Renal cortex interstitium (tissue), 11 donors: ENCODE measurements at regions not wholly inside any gene's neighbourhood (a gene's known extent, or its start where the extent isn't known, plus 50 kb on each side); places are given as distances from the start of the nearest gene placed in this dataset.
"Not testable (repeated sequence)": the region's sequence is repeated elsewhere in the genome, so short reads cannot be mapped to it uniquely, and the experiment has no call there.

Experiments
- DNase-seq, 11 donors: peaks; one replicate each; pipeline ENCODE4 v3.0.0-alpha.2; 2013; ENCODE audit warnings: low read depth in 9 of 11, low spot score in 4 of 11; ENCODE audit errors: extremely low read depth in 1 of 11

- no peak for DNase-seq
Observed at GRCh38 chr22:48628891-48629543, 1198.7 kb downstream of the BRD1 start.

DNA sequence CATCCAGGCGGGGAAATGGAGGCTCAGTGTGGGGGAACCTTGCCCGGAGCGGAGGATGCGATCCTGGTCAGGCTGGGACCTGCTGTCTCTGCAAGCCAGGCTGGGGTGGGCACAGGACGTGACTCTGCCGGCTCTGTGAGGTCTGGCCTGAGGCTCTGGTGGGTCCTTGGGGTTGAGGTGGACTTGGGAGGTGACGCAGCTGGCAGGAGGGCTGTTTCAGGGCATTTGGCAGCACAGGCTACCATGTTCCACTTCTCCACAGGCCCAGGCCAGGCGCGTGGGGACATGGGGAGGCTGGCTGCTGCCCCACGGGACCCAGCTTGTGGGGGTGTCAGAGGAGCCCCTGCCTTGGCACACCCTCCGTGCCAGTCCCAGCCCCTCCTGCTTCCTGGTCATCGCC is 1199.7 kb downstream of the BRD1 start:
- no peak for DNase-seq

- DNase-seq: no peak
Observed at GRCh38 chr22:48627203-48627602, 1200.5 kb downstream of the BRD1 start.

GRCh38 chr22:48624401-48624800 is 1203.3 kb downstream of the BRD1 start:
- DNase-seq: no peak

- DNase-seq: no peak
Observed at GRCh38 chr22:48622891-48623545, 1204.7 kb downstream of the BRD1 start.

GRCh38 chr22:48621085-48621484 is 1206.6 kb downstream of the BRD1 start:
- DNase-seq: no peak

DNA sequence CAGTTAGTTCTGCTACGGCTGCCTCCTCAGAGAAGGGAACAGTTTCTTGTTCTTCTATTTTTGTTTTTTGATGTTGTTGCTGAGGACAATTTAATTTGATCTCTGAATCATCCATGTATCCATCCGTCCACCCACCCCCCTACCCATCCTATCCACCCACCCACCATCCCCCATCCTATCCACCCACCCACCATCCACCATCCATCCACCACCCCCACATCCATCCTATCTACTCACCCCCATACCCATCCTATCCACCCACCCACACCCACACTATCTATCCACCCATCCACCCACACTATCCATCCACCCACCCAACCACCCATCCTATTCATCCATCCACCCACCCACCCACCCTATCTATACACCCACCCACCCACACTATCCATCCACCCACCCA is 1207.2 kb downstream of the BRD1 start:
- DNase-seq: not testable (repeated sequence)

DNA sequence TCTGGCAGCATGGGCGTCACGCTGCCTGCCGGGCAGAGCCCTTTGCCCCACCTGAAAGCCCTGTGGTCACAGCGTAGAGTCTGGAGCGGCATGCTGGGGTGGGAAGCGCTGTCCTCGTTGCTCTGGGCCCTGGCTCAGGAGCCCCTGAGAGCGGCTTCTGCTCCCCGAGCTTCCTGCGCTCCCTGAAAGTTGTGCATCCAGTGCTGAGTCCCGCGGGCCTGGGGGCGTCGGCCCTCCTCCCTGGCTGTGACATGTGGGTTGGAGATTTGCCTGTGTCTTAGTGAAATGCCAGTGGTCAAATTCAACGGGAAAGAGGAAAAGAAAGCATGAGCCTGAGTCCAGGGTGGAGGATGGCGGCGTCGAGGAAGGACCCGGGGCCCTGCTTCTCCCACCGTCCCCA is 1208.0 kb downstream of the BRD1 start:
- no peak for DNase-seq

DNA sequence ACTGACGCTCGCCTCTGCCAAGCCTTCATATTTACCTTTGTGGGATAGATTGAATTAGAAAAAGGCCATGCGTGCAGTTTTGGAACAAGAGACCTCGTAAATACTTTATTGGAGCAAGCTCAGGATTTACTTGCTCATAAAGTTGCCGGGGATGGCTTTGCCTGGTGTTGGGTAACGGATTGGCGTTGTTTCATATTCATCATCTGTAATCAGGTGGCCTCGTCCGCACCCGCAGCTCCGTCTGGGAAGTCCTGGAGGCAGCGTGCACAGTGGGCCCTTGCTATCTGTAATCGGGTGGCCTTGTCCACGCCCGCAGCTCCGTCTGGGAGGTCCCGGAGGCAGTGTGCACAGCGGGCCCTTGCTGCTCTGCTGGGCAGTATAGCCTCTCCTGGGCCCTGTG is 1209.3 kb downstream of the BRD1 start:
- DNase-seq: no peak

DNA sequence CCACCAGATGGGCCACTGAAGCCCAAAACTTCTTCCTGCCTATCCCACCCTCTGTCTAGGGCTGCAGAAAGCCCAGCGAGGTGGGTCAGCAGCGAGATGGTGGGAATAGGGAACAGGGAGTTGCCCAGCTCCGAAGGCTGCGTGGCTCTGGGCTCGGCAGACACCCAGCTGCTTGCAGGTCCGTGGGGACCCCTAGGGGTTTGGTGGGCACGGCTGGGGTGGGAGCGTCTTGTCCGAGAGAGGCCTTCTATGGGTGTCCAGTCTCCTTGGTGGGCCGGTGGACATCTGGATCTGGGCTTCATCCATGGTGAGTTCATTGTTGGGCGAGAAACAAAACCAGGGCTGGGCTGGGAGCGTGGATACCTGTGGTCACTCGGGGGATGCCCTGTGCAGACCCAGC is 1211.0 kb downstream of the BRD1 start:
- DNase-seq: no peak

DNA sequence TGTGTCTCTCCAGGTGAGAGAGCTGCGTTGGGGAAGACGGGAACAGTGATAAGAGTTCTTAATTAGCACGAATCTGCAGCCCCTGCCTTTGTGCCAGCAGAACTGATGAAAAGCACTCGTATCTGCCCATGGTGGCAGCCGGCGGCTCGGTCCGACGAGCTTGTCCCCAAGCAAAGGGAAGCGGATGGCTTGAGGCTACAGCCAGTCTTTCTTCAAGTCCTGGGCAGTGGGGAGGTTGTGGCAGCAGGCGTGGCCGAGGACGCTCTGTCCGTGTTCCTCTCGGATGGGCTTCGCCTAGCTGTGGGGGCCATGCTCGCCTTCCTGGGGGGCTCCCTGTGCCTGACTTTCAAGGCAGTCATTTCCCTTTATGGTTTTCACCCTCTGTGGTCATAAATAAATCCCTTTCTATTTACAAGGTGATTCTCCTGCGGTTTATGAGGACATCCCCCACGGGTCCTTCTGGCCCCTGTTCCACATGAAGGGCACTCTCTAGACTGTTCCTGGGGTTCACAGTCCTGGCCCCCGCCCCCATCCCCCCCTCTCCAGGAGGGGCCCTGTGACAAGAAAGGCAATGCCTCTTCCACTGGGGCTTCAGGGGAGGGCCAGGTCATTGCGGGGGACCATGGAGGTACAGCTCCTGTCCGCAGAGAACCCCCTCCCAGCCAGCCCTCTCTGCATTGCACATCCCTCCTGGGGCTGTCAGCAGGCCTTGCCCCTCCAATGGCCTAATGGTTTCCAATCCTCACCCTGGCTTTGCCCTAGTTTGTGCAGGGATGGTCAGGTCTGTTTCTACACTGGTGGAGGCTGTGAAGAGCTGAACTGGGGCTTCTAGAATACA is 1212.3 kb downstream of the BRD1 start:
- no peak for DNase-seq

- no peak for DNase-seq
Observed at GRCh38 chr22:48613566-48614200, 1214.0 kb downstream of the BRD1 start.

DNA sequence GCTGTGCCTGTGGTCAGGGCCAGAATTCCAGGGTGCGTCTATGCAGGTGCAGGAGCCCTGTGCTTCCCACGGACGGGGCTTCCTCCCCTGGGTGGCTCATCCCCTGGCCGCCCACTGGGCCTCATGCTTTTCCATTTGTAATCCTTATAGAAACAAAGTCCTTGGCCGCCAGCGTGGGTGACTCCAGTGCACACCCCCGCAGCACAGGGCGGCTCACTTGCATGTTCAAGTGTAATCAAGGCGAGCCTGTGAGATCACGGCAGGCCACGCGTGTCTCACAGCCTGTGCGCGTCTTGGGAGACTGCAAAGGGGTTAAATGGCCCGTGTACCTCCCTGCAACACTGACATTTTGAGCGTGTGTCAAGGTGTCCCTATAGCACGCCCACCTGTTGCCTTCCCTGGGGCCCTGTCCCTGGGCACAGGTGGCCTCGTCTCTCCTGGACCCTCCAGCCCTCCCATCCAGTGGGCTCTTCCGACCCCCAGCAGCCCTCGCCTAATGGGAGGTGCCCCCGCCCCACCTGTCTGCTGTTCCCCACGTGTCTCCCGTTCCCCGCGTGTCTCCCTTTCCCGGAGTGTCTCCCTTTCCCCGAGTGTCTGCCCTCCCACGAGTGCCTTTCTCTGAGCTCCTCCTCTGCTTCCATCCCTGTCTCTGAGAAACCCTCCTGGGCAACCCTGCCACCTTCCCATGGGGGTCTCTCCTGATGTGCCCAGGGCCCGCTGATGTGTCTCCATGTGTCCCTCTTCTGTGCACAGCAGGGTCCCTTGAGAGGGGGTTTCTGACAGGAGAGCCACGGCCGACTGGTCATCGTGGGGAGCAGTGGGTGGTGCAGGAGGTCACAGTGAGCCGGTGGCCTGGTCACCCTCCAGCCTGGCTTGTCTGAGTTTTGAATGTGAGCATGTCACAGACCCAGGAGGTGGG is 1215.3 kb downstream of the BRD1 start:
- DNase-seq: no peak

GRCh38 chr22:48609279-48609865 is 1218.3 kb downstream of the BRD1 start:
- no peak for DNase-seq

DNA sequence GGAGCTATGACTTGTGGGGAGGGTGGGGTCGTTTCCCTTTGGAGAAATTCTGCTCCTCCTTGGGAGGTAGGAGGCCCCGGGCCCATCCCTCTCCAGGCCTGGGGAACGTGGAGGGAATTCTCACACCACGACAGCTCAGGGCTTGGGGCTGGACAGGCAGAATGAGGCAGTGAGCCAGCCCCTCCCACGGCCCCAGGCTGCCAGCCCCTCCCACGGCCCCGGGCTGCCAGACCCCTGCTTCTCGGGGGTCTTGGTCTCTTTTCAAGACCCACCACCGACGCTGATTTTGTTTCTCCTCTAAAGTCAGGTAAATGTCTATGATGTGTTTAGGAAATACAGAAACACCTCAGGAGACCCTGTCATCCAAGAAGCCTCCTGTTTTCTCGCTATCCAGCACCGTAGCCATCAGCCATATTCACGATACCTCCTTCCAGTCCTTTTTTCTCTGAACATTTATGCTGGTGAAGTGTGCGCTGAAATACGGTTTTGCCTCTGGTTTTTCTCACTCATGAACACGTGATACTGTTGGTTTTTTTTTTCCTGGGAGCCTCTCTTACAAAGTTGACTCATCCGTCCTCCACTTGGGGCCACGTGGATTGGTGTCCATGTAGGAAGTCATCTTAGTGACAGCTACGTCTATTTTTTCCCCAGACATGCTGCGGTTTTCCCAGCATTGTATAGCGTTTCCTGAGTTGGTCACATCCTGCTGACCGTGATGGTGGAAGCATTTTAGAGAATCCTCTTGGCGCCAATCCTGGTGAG is 1219.6 kb downstream of the BRD1 start:
- no peak for DNase-seq

- no peak for DNase-seq
Observed at GRCh38 chr22:48606684-48607307, 1220.9 kb downstream of the BRD1 start.

GRCh38 chr22:48605856-48606481 is 1221.7 kb downstream of the BRD1 start:
- no peak for DNase-seq
